Adrenal gland (tissue), 5 donors: ENCODE measurements at regions not wholly inside any gene's neighbourhood (a gene's known extent, or its start where the extent isn't known, plus 50 kb on each side); places are given as distances from the start of the nearest gene placed in this dataset.

ENCODE experiments used
- CTCF ChIP-seq, 6 experiments: fragments of 450-650 bp in 4 of 6; fragments of 200-600 bp in 2 of 6; sonication (generic) in 1 of 6; IDR thresholded peaks; 1 replicate in 5 of 6; 2 replicates in 1 of 6; pipeline versions ENCODE4 v1.5.1 to v1.8.0; 2016 to 2021; ENCODE audit warnings: antibody characterized with exemption in 6 of 6, mild to moderate bottlenecking in 2 of 6, moderate library complexity in 1 of 6
- POLR2A ChIP-seq, 2 donors: fragments of 450-650 bp; IDR thresholded peaks; one replicate each; pipeline ENCODE4 v1.6.1; 2017; ENCODE audit warnings: antibody characterized with exemption in 2 of 2, mild to moderate bottlenecking in 2 of 2, moderate library complexity in 1 of 2
- donor health status: DM: no; HTN: no; CAD: no.

GRCh38 chr16:16992975-16993765 lies 477.6 kb downstream of the XYLT1 start:
- TF ChIP-seq CTCF (IDR thresholded peaks at IDR 0.05), result no peak
- TF ChIP-seq POLR2A (IDR thresholded peaks at IDR 0.05), result no peak
